Fibroblast of the aortic adventitia (primary cell): ENCODE measurements at regions not wholly inside any gene's neighbourhood (a gene's known extent, or its start where the extent isn't known, plus 50 kb on each side); places are given as distances from the start of the nearest gene placed in this dataset.

Source experiments
- DNase-seq: peaks from one replicate; pipeline ENCODE4 v3.0.0-alpha.2; 2010; ENCODE audit warnings: low read depth
- H3K4me3 ChIP-seq: 2 replicates; pipeline ENCODE4 v1.5.1; 2011; ENCODE audit warnings: low read depth, mild to moderate bottlenecking, control low read depth, low read length, moderate library complexity
- CTCF ChIP-seq: IDR thresholded peaks from 2 replicates; pipeline ENCODE4 v1.5.1; 2011; ENCODE audit warnings: mild to moderate bottlenecking, low read length, control low read depth, inconsistent platforms; ENCODE audit not compliant: insufficient read depth

GRCh38 chr1:239436286-239436685, 49.9 kb downstream of the CHRM3 start:
- DNase-seq, result no peak
- no peak overlapping the region for H3K4me3 ChIP-seq
- no peak for TF ChIP-seq CTCF

- H3K4me3 ChIP-seq, result no peak overlapping the region
- no peak for DNase-seq
- TF ChIP-seq CTCF, result no peak
Measured at GRCh38 chr1:239437822-239438221, 51.5 kb downstream of the CHRM3 start.

- no peak for DNase-seq
- TF ChIP-seq CTCF, result no peak
- H3K4me3 ChIP-seq, result no peak overlapping the region
Measured at GRCh38 chr1:239438891-239439290, 52.5 kb downstream of the CHRM3 start.

- H3K4me3 ChIP-seq, result no peak overlapping the region
- DNase-seq, result no peak
- TF ChIP-seq CTCF, result no peak
Measured at GRCh38 chr1:239443361-239443760, 57.0 kb downstream of the CHRM3 start.

- no peak overlapping the region for H3K4me3 ChIP-seq
- no peak for DNase-seq
- no peak for TF ChIP-seq CTCF
Measured at GRCh38 chr1:239446611-239447010, 60.2 kb downstream of the CHRM3 start.

GRCh38 chr1:239448911-239449310, 62.5 kb downstream of the CHRM3 start:
- no peak overlapping the region for H3K4me3 ChIP-seq
- no peak for DNase-seq
- no peak for TF ChIP-seq CTCF

GRCh38 chr1:239455743-239456142, 69.4 kb downstream of the CHRM3 start:
- DNase-seq, result no peak
- no peak overlapping the region for H3K4me3 ChIP-seq
- no peak for TF ChIP-seq CTCF
